ENCODE measurements at regions not wholly inside any gene's neighbourhood (a gene's known extent, or its start where the extent isn't known, plus 50 kb on each side); places are given as distances from the start of the nearest gene placed in this dataset.

- H3K4me2 ChIP-seq, result no peak overlapping the region
- H3K4me1 ChIP-seq (ENCODE audit: insufficient read depth), result no peaks in the 10 kb centered on the region
- peaks cover 3% of the 10 kb centered on the region; the same call in 1 of the 3 replicates for H3K36me3 Mint-ChIP-seq (ENCODE audit: low read depth)
- H3K36me3 ChIP-seq (ENCODE audit: insufficient read depth), result no peaks in the 10 kb centered on the region
- H3K27ac Mint-ChIP-seq, result no peak overlapping the region
- H3K27me3 ChIP-seq (ENCODE audit: insufficient read depth), result no peaks in the 10 kb centered on the region
- H4K20me1 ChIP-seq (replicated peaks; ENCODE audit: insufficient read depth), result no peaks in the 10 kb centered on the region
- peaks cover under 1% of the 10 kb centered on the region for H3K27me3 Mint-ChIP-seq (ENCODE audit: insufficient read depth, low read depth, poor library complexity)
- TF ChIP-seq EZH2phosphoT487 (IDR thresholded peaks at IDR 0.05; ENCODE audit: unreplicated experiment), result no peak
- no peak for TF ChIP-seq ETS1 (IDR thresholded peaks at IDR 0.05)
- TF ChIP-seq, protein P1, sequence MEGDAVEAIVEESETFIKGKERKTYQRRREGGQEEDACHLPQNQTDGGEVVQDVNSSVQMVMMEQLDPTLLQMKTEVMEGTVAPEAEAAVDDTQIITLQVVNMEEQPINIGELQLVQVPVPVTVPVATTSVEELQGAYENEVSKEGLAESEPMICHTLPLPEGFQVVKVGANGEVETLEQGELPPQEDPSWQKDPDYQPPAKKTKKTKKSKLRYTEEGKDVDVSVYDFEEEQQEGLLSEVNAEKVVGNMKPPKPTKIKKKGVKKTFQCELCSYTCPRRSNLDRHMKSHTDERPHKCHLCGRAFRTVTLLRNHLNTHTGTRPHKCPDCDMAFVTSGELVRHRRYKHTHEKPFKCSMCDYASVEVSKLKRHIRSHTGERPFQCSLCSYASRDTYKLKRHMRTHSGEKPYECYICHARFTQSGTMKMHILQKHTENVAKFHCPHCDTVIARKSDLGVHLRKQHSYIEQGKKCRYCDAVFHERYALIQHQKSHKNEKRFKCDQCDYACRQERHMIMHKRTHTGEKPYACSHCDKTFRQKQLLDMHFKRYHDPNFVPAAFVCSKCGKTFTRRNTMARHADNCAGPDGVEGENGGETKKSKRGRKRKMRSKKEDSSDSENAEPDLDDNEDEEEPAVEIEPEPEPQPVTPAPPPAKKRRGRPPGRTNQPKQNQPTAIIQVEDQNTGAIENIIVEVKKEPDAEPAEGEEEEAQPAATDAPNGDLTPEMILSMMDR (conservative IDR thresholded peaks at IDR 0.05; ENCODE audit: low read depth in 2 of 2), result no peak
- TF ChIP-seq JUNB (IDR thresholded peaks at IDR 0.05; ENCODE audit: unreplicated experiment), result no peak
- no peak for TF ChIP-seq EZH2 (IDR thresholded peaks at IDR 0.05; ENCODE audit: low read depth, unreplicated experiment)
- no peak for TF ChIP-seq ZNF462 (CRISPR knock-in tag; IDR thresholded peaks at IDR 0.05)
- no peak for TF ChIP-seq NANOG (IDR thresholded peaks at IDR 0.05; ENCODE audit: borderline replicate concordance)
- TF ChIP-seq ZNF331 (CRISPR knock-in tag; IDR thresholded peaks at IDR 0.05; ENCODE audit: low read depth), result no peak
- TF ChIP-seq, protein P2, sequence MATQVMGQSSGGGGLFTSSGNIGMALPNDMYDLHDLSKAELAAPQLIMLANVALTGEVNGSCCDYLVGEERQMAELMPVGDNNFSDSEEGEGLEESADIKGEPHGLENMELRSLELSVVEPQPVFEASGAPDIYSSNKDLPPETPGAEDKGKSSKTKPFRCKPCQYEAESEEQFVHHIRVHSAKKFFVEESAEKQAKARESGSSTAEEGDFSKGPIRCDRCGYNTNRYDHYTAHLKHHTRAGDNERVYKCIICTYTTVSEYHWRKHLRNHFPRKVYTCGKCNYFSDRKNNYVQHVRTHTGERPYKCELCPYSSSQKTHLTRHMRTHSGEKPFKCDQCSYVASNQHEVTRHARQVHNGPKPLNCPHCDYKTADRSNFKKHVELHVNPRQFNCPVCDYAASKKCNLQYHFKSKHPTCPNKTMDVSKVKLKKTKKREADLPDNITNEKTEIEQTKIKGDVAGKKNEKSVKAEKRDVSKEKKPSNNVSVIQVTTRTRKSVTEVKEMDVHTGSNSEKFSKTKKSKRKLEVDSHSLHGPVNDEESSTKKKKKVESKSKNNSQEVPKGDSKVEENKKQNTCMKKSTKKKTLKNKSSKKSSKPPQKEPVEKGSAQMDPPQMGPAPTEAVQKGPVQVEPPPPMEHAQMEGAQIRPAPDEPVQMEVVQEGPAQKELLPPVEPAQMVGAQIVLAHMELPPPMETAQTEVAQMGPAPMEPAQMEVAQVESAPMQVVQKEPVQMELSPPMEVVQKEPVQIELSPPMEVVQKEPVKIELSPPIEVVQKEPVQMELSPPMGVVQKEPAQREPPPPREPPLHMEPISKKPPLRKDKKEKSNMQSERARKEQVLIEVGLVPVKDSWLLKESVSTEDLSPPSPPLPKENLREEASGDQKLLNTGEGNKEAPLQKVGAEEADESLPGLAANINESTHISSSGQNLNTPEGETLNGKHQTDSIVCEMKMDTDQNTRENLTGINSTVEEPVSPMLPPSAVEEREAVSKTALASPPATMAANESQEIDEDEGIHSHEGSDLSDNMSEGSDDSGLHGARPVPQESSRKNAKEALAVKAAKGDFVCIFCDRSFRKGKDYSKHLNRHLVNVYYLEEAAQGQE (IDR thresholded peaks at IDR 0.05; ENCODE audit: unreplicated experiment), result no peak
- no peak for TF ChIP-seq STAT1 (IDR thresholded peaks at IDR 0.05; ENCODE audit: unreplicated experiment)
- no peak for TF ChIP-seq ZNF114 (CRISPR knock-in tag; IDR thresholded peaks at IDR 0.05)
- no peak for TF ChIP-seq CREB1 (CRISPR knock-in tag; IDR thresholded peaks at IDR 0.05; ENCODE audit: low read depth)
- TF ChIP-seq POLR2AphosphoS5 (IDR thresholded peaks at IDR 0.05; ENCODE audit: low read depth), result no peak
- DNase-seq (ENCODE audit: low spot score) (peak; percentile 5), ATAC-seq (no peak)
- H3K27ac ChIP-seq (ENCODE audit: low read depth), result no peak overlapping the region
- no peak overlapping the region for H3K4me3 ChIP-seq
- H3F3A ChIP-seq (replicated peaks; ENCODE audit: low read depth), result no peaks in the 10 kb centered on the region
- no peaks in the 10 kb centered on the region for H3K79me2 ChIP-seq (replicated peaks; ENCODE audit: insufficient read depth)
- no peaks in the 10 kb centered on the region for H3K9me2 ChIP-seq (ENCODE audit: insufficient read depth)
- H2AFZ ChIP-seq, result peak overlapping the region; percentile 56; the same call in 1 of the 2 replicates
- H3K4me3 Mint-ChIP-seq, result no peak overlapping the region
- H3K4me1 Mint-ChIP-seq, result no peaks in the 10 kb centered on the region
- peaks cover 11% of the 10 kb centered on the region; the same call in 2 of the 3 replicates for H3K9me3 Mint-ChIP-seq
These were observed 246.2 kb downstream of the FOXO1 start for GRCh38 chr13:40420160-40420740.

Measured in GM23338 (cell line).